ENCODE measurements at regions not wholly inside any gene's neighbourhood (a gene's known extent, or its start where the extent isn't known, plus 50 kb on each side); places are given as distances from the start of the nearest gene placed in this dataset.
"Not testable (repeated sequence)": the region's sequence is repeated elsewhere in the genome, so short reads cannot be mapped to it uniquely, and the experiment has no call there.

GRCh38 chr11:91293119-91293518 lies 931.5 kb upstream of the FAT3 start:
- DNase-seq = no peak

GRCh38 chr11:91272089-91272488 lies 952.5 kb upstream of the FAT3 start:
- DNase-seq = no peak

- not testable (repeated sequence) for DNase-seq
Measured at GRCh38 chr11:91268512-91269295, 955.9 kb upstream of the FAT3 start.

GRCh38 chr11:91265946-91266345 lies 958.7 kb upstream of the FAT3 start:
- DNase-seq = no peak

- no peak for DNase-seq
Measured at GRCh38 chr11:91264481-91264880, 960.1 kb upstream of the FAT3 start.

GRCh38 chr11:91263496-91264365 lies 960.9 kb upstream of the FAT3 start:
- no peak for DNase-seq

- no peak for DNase-seq
Measured at GRCh38 chr11:91261513-91261912, 963.1 kb upstream of the FAT3 start.

- DNase-seq = no peak
Measured at GRCh38 chr11:91258876-91259275, 965.7 kb upstream of the FAT3 start.

- DNase-seq = no peak
Measured at GRCh38 chr11:91257667-91258066, 967.0 kb upstream of the FAT3 start.

- DNase-seq = peak; percentile 7
Measured at GRCh38 chr11:91248199-91248807, 976.3 kb upstream of the FAT3 start.

- DNase-seq = no peak
Measured at GRCh38 chr11:91247009-91247735, 977.4 kb upstream of the FAT3 start.

- no peak for DNase-seq
Measured at GRCh38 chr11:91244912-91245311, 979.7 kb upstream of the FAT3 start.

- DNase-seq = no peak
Measured at GRCh38 chr11:91243630-91244029, 981.0 kb upstream of the FAT3 start.

GRCh38 chr11:91243051-91243450 lies 981.6 kb upstream of the FAT3 start:
- no peak for DNase-seq

GRCh38 chr11:91241226-91241625 lies 983.4 kb upstream of the FAT3 start:
- DNase-seq = no peak

GRCh38 chr11:91239359-91239758 lies 985.3 kb upstream of the FAT3 start:
- no peak for DNase-seq

- no peak for DNase-seq
Measured at GRCh38 chr11:91231226-91231625, 993.4 kb upstream of the FAT3 start.

GRCh38 chr11:91230647-91231046 lies 994.0 kb upstream of the FAT3 start:
- DNase-seq = no peak

GRCh38 chr11:91222830-91223229 lies 1000.0 kb upstream of the CHORDC1 start:
- DNase-seq = no peak

GRCh38 chr11:91220476-91221202 lies 997.8 kb upstream of the CHORDC1 start:
- DNase-seq = no peak

- DNase-seq = no peak
Measured at GRCh38 chr11:91219535-91219934, 996.7 kb upstream of the CHORDC1 start.

GRCh38 chr11:91209751-91210150 lies 986.9 kb upstream of the CHORDC1 start:
- DNase-seq = no peak

All from NCI-H1092 treated with DMSO at 0.1 percent for 48 hours (cell line).